ENCODE measurements at regions not wholly inside any gene's neighbourhood (a gene's known extent, or its start where the extent isn't known, plus 50 kb on each side); places are given as distances from the start of the nearest gene placed in this dataset.

GRCh38 chr6:93677264-93677965 is 258.1 kb upstream of the EPHA7 start:
- no peaks in the 10 kb centered on the region for H3K4me1 ChIP-seq
- no peak for TF ChIP-seq POLR2A (IDR thresholded peaks at IDR 0.05)
- TF ChIP-seq, protein P1, sequence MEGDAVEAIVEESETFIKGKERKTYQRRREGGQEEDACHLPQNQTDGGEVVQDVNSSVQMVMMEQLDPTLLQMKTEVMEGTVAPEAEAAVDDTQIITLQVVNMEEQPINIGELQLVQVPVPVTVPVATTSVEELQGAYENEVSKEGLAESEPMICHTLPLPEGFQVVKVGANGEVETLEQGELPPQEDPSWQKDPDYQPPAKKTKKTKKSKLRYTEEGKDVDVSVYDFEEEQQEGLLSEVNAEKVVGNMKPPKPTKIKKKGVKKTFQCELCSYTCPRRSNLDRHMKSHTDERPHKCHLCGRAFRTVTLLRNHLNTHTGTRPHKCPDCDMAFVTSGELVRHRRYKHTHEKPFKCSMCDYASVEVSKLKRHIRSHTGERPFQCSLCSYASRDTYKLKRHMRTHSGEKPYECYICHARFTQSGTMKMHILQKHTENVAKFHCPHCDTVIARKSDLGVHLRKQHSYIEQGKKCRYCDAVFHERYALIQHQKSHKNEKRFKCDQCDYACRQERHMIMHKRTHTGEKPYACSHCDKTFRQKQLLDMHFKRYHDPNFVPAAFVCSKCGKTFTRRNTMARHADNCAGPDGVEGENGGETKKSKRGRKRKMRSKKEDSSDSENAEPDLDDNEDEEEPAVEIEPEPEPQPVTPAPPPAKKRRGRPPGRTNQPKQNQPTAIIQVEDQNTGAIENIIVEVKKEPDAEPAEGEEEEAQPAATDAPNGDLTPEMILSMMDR (IDR thresholded peaks at IDR 0.05) = no peak
- no peaks in the 10 kb centered on the region for H3K27me3 ChIP-seq
- DNase-seq (no peak), ATAC-seq (no peak)
- no peak overlapping the region for H3K4me3 ChIP-seq
- intact Hi-C loops (cut with DNase I) = no loop called here
- no peak overlapping the region for H3K27ac ChIP-seq
- no peaks in the 10 kb centered on the region for H3K9me3 ChIP-seq
- H3K36me3 ChIP-seq = no peaks in the 10 kb centered on the region
- WGBS (ENCODE audit: insufficient coverage, low coverage, low lambda C conversion rate, missing lambda C conversion rate) = 21% methylated on average over 4 of the region's 4 CpGs

GRCh38 chr6:93676581-93676980 is 257.2 kb upstream of the EPHA7 start:
- Histone ChIP-seq H3K36me3 (no peaks in the 10 kb centered on the region), H3K27me3 (no peaks in the 10 kb centered on the region), H3K4me3 (no peak overlapping the region), H3K4me1 (no peaks in the 10 kb centered on the region), H3K9me3 (no peaks in the 10 kb centered on the region), H3K27ac (no peak overlapping the region)
- intact Hi-C loops (cut with DNase I) = no loop called here
- DNase-seq = no peak
- 52% methylated on average over 1 of the region's 1 CpG for WGBS (ENCODE audit: insufficient coverage, low coverage, low lambda C conversion rate, missing lambda C conversion rate)
- no peak for TF ChIP-seq POLR2A (IDR thresholded peaks at IDR 0.05)
- TF ChIP-seq, protein P1 (IDR thresholded peaks at IDR 0.05) = no peak
- no peak for ATAC-seq

GRCh38 chr6:93675856-93676417 is 256.6 kb upstream of the EPHA7 start:
- Histone ChIP-seq H3K9me3 (no peaks in the 10 kb centered on the region), H3K27ac (no peak overlapping the region), H3K27me3 (no peaks in the 10 kb centered on the region), H3K36me3 (no peaks in the 10 kb centered on the region), H3K4me1 (no peaks in the 10 kb centered on the region), H3K4me3 (no peak overlapping the region)
- WGBS (ENCODE audit: insufficient coverage, low coverage, low lambda C conversion rate, missing lambda C conversion rate) = 18% methylated on average over 1 of the region's 1 CpG
- no peak for ATAC-seq
- intact Hi-C loops (cut with DNase I) = no loop called here
- TF ChIP-seq, protein P1 (IDR thresholded peaks at IDR 0.05) = no peak
- no peak for TF ChIP-seq POLR2A (IDR thresholded peaks at IDR 0.05)
- no peak for DNase-seq

DNA sequence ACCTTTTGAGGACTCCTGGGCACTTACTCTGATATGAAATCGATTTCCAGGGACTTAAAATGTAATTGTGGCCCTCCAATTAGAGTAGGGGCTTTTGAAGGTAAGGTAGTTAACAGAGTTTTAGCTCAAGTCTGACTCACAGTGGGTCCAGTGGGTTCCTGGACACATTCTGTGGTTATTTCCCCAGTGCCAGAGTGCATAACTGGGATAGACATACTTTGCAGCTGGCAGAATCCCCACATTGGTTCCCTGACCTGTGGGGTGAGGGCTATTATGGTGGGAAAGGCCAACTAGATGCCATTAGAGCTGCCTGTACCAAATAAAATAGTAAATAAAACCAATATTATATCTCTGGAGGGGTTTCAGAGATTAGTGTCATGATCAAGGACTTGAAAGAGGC is 243.8 kb upstream of the EPHA7 start:
- Histone ChIP-seq H3K27ac (no peak overlapping the region), H3K9me3 (no peaks in the 10 kb centered on the region), H3K27me3 (no peaks in the 10 kb centered on the region), H3K4me3 (no peak overlapping the region), H3K4me1 (no peaks in the 10 kb centered on the region), H3K36me3 (no peaks in the 10 kb centered on the region)
- 17% methylated on average over 1 of the region's 1 CpG for WGBS (ENCODE audit: insufficient coverage, low coverage, low lambda C conversion rate, missing lambda C conversion rate)
- ATAC-seq = no peak
- DNase-seq = no peak
- no peak for TF ChIP-seq POLR2A (IDR thresholded peaks at IDR 0.05)
- TF ChIP-seq, protein P1 (IDR thresholded peaks at IDR 0.05) = no peak
- intact Hi-C loops (cut with DNase I) = no loop called here

All from right lobe of liver (tissue), 6 donors.